Gastroesophageal sphincter (tissue), 4 donors: ENCODE measurements at regions not wholly inside any gene's neighbourhood (a gene's known extent, or its start where the extent isn't known, plus 50 kb on each side); places are given as distances from the start of the nearest gene placed in this dataset.

Experiments
- ATAC-seq: fragments of 150-250 bp; one replicate; pipeline ENCODE4 v1.9.1; 2016; ENCODE audit warnings: mild to moderate bottlenecking, moderate library complexity
- H3K27ac ChIP-seq, 4 donors: fragments of 200-600 bp; sonication (generic) in 3 of 4; 1 replicate in 3 of 4; 2 replicates in 1 of 4; pipeline ENCODE4 v1.5.1; 2016 to 2019
- H3K27me3 ChIP-seq: fragments of 200-600 bp; sonication (generic); one replicate; pipeline ENCODE4 v1.5.1; 2019
- H3K36me3 ChIP-seq, 2 donors: fragments of 200-600 bp; sonication (generic); one replicate each; pipeline ENCODE4 v1.5.1; 2019; ENCODE audit warnings: control low read depth in 1 of 2
- H3K4me1 ChIP-seq, 3 donors: fragments of 200-600 bp; sonication (generic); 1 replicate in 2 of 3; 2 replicates in 1 of 3; pipeline ENCODE4 v1.5.1; 2016 to 2019; ENCODE audit warnings: control low read depth in 2 of 3
- H3K4me3 ChIP-seq, 2 donors: fragments of 200-600 bp; sonication (generic); one replicate each; pipeline ENCODE4 v1.5.1; 2019; ENCODE audit warnings: mild to moderate bottlenecking in 1 of 2, moderate library complexity in 1 of 2
- H3K9me3 ChIP-seq, 3 donors: fragments of 200-600 bp; sonication (generic); one replicate each; pipeline ENCODE4 v1.5.1; 2017 to 2019; ENCODE audit warnings: control low read depth in 2 of 3
- CTCF ChIP-seq, 4 experiments: fragments of 200-600 bp in 2 of 4; fragments of 450-650 bp in 2 of 4; sonication (generic) in 1 of 4; IDR thresholded peaks; one replicate each; pipeline ENCODE4 v1.5.1; 2017 to 2019; ENCODE audit warnings: antibody characterized with exemption in 4 of 4, mild to moderate bottlenecking in 2 of 4, moderate library complexity in 2 of 4
- EP300 ChIP-seq: sonication (generic); formaldehyde crosslinking; IDR thresholded peaks from one replicate; pipeline ENCODE4 v1.6.1; 2017; ENCODE audit warnings: antibody characterized with exemption, mild to moderate bottlenecking
- POLR2A ChIP-seq, 2 donors: fragments of 450-650 bp; IDR thresholded peaks; one replicate each; pipeline ENCODE4 v1.6.1; 2017; ENCODE audit warnings: antibody characterized with exemption in 2 of 2, mild to moderate bottlenecking in 2 of 2, moderate library complexity in 1 of 2
- POLR2AphosphoS5 ChIP-seq: sonication (generic); formaldehyde crosslinking; IDR thresholded peaks from one replicate; pipeline ENCODE4 v1.6.1; 2017; ENCODE audit warnings: antibody characterized with exemption
- WGBS, 2 donors: methylation state at CpG; one replicate each; pipeline ENCODE4 v1.1.5; 2018; ENCODE audit warnings: low coverage in 1 of 2; 5-methylcytosine and 5-hydroxymethylcytosine counted together

GRCh38 chr14:61139006-61139599, 142.0 kb downstream of the TMEM30B start:
- no peak for ATAC-seq
- H3K27me3 ChIP-seq, result no peaks in the 10 kb centered on the region
- no peaks in the 10 kb centered on the region for H3K36me3 ChIP-seq
- no peaks in the 10 kb centered on the region for H3K9me3 ChIP-seq
- H3K4me3 ChIP-seq, result no peak overlapping the region
- TF ChIP-seq POLR2AphosphoS5 (no peak), POLR2A (IDR thresholded peaks at IDR 0.05) (no peak), CTCF (IDR thresholded peaks at IDR 0.05) (no peak), EP300 (no peak)
- no peak overlapping the region for H3K27ac ChIP-seq
- 39 to 83% methylated on average over 1 to 2 of the region's 2 CpGs for WGBS, 2 donors
- no peaks in the 10 kb centered on the region for H3K4me1 ChIP-seq

- peaks cover 0 to 9% (median 0%) of the 10 kb centered on the region in 3 donors for H3K4me1 ChIP-seq
- no peak overlapping the region for H3K27ac ChIP-seq
- H3K27me3 ChIP-seq, result no peaks in the 10 kb centered on the region
- ATAC-seq, result no peak
- no peaks in the 10 kb centered on the region for H3K36me3 ChIP-seq
- WGBS, 2 donors, result 83 to 100% methylated on average over 1 to 5 of the region's 6 CpGs
- no peaks in the 10 kb centered on the region for H3K9me3 ChIP-seq
- TF ChIP-seq EP300, result no peak
- no peak for TF ChIP-seq POLR2AphosphoS5
- no peak for TF ChIP-seq POLR2A (IDR thresholded peaks at IDR 0.05)
- no peak for TF ChIP-seq CTCF (IDR thresholded peaks at IDR 0.05)
- H3K4me3 ChIP-seq, result no peak overlapping the region
Measured at GRCh38 chr14:61132894-61133293, 148.2 kb downstream of the TMEM30B start.

- Histone ChIP-seq H3K4me1 (peaks cover 0 to 9% (median 0%) of the 10 kb centered on the region in 3 donors), H3K4me3 (no peak overlapping the region), H3K27me3 (no peaks in the 10 kb centered on the region), H3K36me3 (no peaks in the 10 kb centered on the region), H3K9me3 (no peaks in the 10 kb centered on the region), H3K27ac (no peak overlapping the region)
- ATAC-seq, result no peak
- TF ChIP-seq POLR2AphosphoS5, result no peak
- TF ChIP-seq POLR2A (IDR thresholded peaks at IDR 0.05), result no peak
- no peak for TF ChIP-seq EP300
- no peak for TF ChIP-seq CTCF (IDR thresholded peaks at IDR 0.05)
- WGBS, 2 donors, result 52 to 72% methylated on average over 3 of the region's 3 CpGs
Measured at GRCh38 chr14:61132336-61132735, 148.8 kb downstream of the TMEM30B start.

GRCh38 chr14:61130512-61131260, 149.6 kb downstream of the SLC38A6 start:
- WGBS, 2 donors, result 90 to 100% methylated on average over 3 to 5 of the region's 10 CpGs
- H3K4me1 ChIP-seq, result peaks cover 0 to 21% (median 8%) of the 10 kb centered on the region in 3 donors
- no peak for ATAC-seq

More at GRCh38 chr14:61130512-61131260, 149.6 kb downstream of the SLC38A6 start:
- TF ChIP-seq POLR2A (IDR thresholded peaks at IDR 0.05) (no peak), EP300 (no peak), CTCF (IDR thresholded peaks at IDR 0.05) (no peak), POLR2AphosphoS5 (no peak)
- Histone ChIP-seq H3K27ac (no peak overlapping the region), H3K4me3 (no peak overlapping the region), H3K9me3 (no peaks in the 10 kb centered on the region), H3K27me3 (no peaks in the 10 kb centered on the region), H3K36me3 (no peaks in the 10 kb centered on the region)
